KMS-11 (cell line): ENCODE measurements at regions not wholly inside any gene's neighbourhood (a gene's known extent, or its start where the extent isn't known, plus 50 kb on each side); places are given as distances from the start of the nearest gene placed in this dataset.

Experiments
- H2AFZ ChIP-seq: fragments of 200-600 bp; sonication (generic); 2 replicates; pipeline ENCODE4 v1.6.1; 2016; ENCODE audit warnings: antibody characterized with exemption, mixed run types, low read depth
- H3K27ac ChIP-seq: fragments of 200-600 bp; sonication (generic); 2 replicates; pipeline ENCODE4 v1.6.1; 2016; ENCODE audit warnings: mild to moderate bottlenecking, mixed run types
- H3K27me3 ChIP-seq: fragments of 200-600 bp; sonication (generic); 2 replicates; pipeline ENCODE4 v1.6.1; 2017; ENCODE audit warnings: mild to moderate bottlenecking, low read depth, mixed run types, moderate library complexity; ENCODE audit not compliant: insufficient read depth
- H3K36me3 ChIP-seq: fragments of 200-600 bp; sonication (generic); 2 replicates; pipeline ENCODE4 v1.6.1; 2017; ENCODE audit warnings: mild to moderate bottlenecking, mixed run types; ENCODE audit not compliant: insufficient read depth
- H3K4me1 ChIP-seq: fragments of 200-600 bp; sonication (generic); 2 replicates; pipeline ENCODE4 v1.6.1; 2016; ENCODE audit warnings: mild to moderate bottlenecking, low read depth, mixed run types; ENCODE audit not compliant: poor library complexity, severe bottlenecking
- H3K4me2 ChIP-seq: fragments of 200-600 bp; sonication (generic); 2 replicates; pipeline ENCODE4 v1.7.0; 2016; ENCODE audit warnings: mild to moderate bottlenecking, mixed run types
- H3K4me3 ChIP-seq: fragments of 200-600 bp; sonication (generic); IDR thresholded peaks from 2 replicates; pipeline ENCODE4 v1.6.1; 2017; ENCODE audit warnings: low read depth, low read length, mixed read lengths; ENCODE audit not compliant: insufficient read depth
- H3K79me2 ChIP-seq: fragments of 200-600 bp; sonication (generic); 2 replicates; pipeline ENCODE4 v1.6.1; 2016; ENCODE audit warnings: low read depth, mixed run types; ENCODE audit not compliant: insufficient read depth
- H3K9ac ChIP-seq: fragments of 200-600 bp; sonication (generic); 2 replicates; pipeline ENCODE4 v1.6.1; 2016; ENCODE audit warnings: mild to moderate bottlenecking, mixed run types
- H4K20me1 ChIP-seq: fragments of 200-600 bp; sonication (generic); 2 replicates; pipeline ENCODE4 v1.6.1; 2016; ENCODE audit warnings: mild to moderate bottlenecking, mixed run types; ENCODE audit not compliant: insufficient read depth
- CTCF ChIP-seq: fragments of 200-600 bp; sonication (generic); conservative IDR thresholded peaks from 2 replicates; pipeline ENCODE4 v1.6.1; 2017; ENCODE audit warnings: low read depth, mild to moderate bottlenecking, antibody characterized with exemption, low read length, moderate library complexity, mixed read lengths

- no peaks in the 10 kb centered on the region for H4K20me1 ChIP-seq
- H3K36me3 ChIP-seq = no peaks in the 10 kb centered on the region
- H2AFZ ChIP-seq = no peak overlapping the region
- H3K4me3 ChIP-seq = no peak overlapping the region
- H3K4me1 ChIP-seq = no peaks in the 10 kb centered on the region
- no peaks in the 10 kb centered on the region for H3K79me2 ChIP-seq
- TF ChIP-seq CTCF = no peak
- no peak overlapping the region for H3K27ac ChIP-seq
- H3K4me2 ChIP-seq = no peak overlapping the region
- no peak overlapping the region for H3K9ac ChIP-seq
- no peaks in the 10 kb centered on the region for H3K27me3 ChIP-seq
These were observed 495.2 kb upstream of the MEIS1 start for GRCh38 chr2:65939687-65940086.

GRCh38 chr2:65937379-65938160 lies 497.4 kb upstream of the MEIS1 start:
- no peak overlapping the region for H3K27ac ChIP-seq
- no peak overlapping the region for H3K9ac ChIP-seq
- H3K4me2 ChIP-seq = no peak overlapping the region
- no peaks in the 10 kb centered on the region for H3K4me1 ChIP-seq
- H3K4me3 ChIP-seq = no peak overlapping the region
- H3K27me3 ChIP-seq = no peaks in the 10 kb centered on the region
- TF ChIP-seq CTCF = no peak
- H4K20me1 ChIP-seq = no peaks in the 10 kb centered on the region
- H3K79me2 ChIP-seq = no peaks in the 10 kb centered on the region
- H2AFZ ChIP-seq = no peak overlapping the region
- no peaks in the 10 kb centered on the region for H3K36me3 ChIP-seq

GRCh38 chr2:65934992-65935629 lies 499.8 kb upstream of the MEIS1 start:
- TF ChIP-seq CTCF = no peak
- no peaks in the 10 kb centered on the region for H3K79me2 ChIP-seq
- no peaks in the 10 kb centered on the region for H3K36me3 ChIP-seq
- no peaks in the 10 kb centered on the region for H4K20me1 ChIP-seq
- H3K27ac ChIP-seq = no peak overlapping the region
- no peaks in the 10 kb centered on the region for H3K27me3 ChIP-seq
- no peak overlapping the region for H3K4me3 ChIP-seq
- H3K9ac ChIP-seq = no peak overlapping the region
- H3K4me1 ChIP-seq = no peaks in the 10 kb centered on the region
- H2AFZ ChIP-seq = no peak overlapping the region
- H3K4me2 ChIP-seq = no peak overlapping the region

GRCh38 chr2:65932571-65932970 lies 500.2 kb upstream of the SPRED2 start:
- Histone ChIP-seq H3K4me3 (no peak overlapping the region), H3K36me3 (no peaks in the 10 kb centered on the region), H3K9ac (no peak overlapping the region), H3K27ac (no peak overlapping the region), H3K79me2 (no peaks in the 10 kb centered on the region), H3K4me2 (no peak overlapping the region), H3K27me3 (no peaks in the 10 kb centered on the region), H4K20me1 (no peaks in the 10 kb centered on the region), H3K4me1 (no peaks in the 10 kb centered on the region), H2AFZ (no peak overlapping the region)
- TF ChIP-seq CTCF = no peak
